ENCODE measurements at regions not wholly inside any gene's neighbourhood (a gene's known extent, or its start where the extent isn't known, plus 50 kb on each side); places are given as distances from the start of the nearest gene placed in this dataset.

- no peak for TF ChIP-seq EZH2 (IDR thresholded peaks at IDR 0.05; ENCODE audit: insufficient read depth, low read length)
- no peak for TF ChIP-seq CTCF (IDR thresholded peaks at IDR 0.05; ENCODE audit: insufficient read depth, low read depth, low read length)
Observed at GRCh38 chr6:27836141-27836782, 75.9 kb downstream of the OR2B2 start.

All from astrocyte (in vitro differentiated cells and primary cell).